CD4-positive, alpha-beta T cell (primary cell): ENCODE measurements at regions not wholly inside any gene's neighbourhood (a gene's known extent, or its start where the extent isn't known, plus 50 kb on each side); places are given as distances from the start of the nearest gene placed in this dataset.

Experiments used
- ATAC-seq: fragments of 200-7000 bp; cut with Tn5 transposase; one replicate; pipeline ENCODE4 v1.10.0; 2022; ENCODE audit warnings: mild to moderate bottlenecking; ENCODE audit not compliant: poor library complexity
- CTCF ChIA-PET: fragments of 350-600 bp; sonication (Branson Sonifier 250); formaldehyde crosslinking; loops from one replicate; lab custom pipeline; 2021; ENCODE audit warnings: antibody characterized with exemption, inconsistent platforms; lab: Charles Lee
- POLR2A ChIA-PET: fragments of 350-600 bp; sonication (Branson Sonifier 250); formaldehyde crosslinking; loops from one replicate; lab custom pipeline; 2021; ENCODE audit warnings: antibody characterized with exemption, inconsistent platforms; lab: Charles Lee
- DNase-seq, 14 experiments: peaks; one replicate each; pipeline ENCODE4 v3.0.0-alpha.2; 2013 to 2020; ENCODE audit warnings: mixed read lengths in 2 of 14
- H3K27ac ChIP-seq, 2 donors: one replicate each; pipeline versions ENCODE4 v1.5.1 to v1.7.0; 2013; ENCODE audit warnings: low read length in 2 of 2, low read depth in 1 of 2, mild to moderate bottlenecking in 1 of 2
- H3K27me3 ChIP-seq, 2 experiments: 1 replicate in 1 of 2; 2 replicates in 1 of 2; pipeline versions ENCODE4 v1.6.1 to v1.7.0; 2013; ENCODE audit warnings: low read length in 2 of 2, control low read depth in 1 of 2, mild to moderate bottlenecking in 1 of 2, moderate library complexity in 1 of 2; ENCODE audit not compliant: insufficient read depth in 2 of 2, control insufficient read depth in 1 of 2
- H3K36me3 ChIP-seq: one replicate; pipeline ENCODE4 v1.6.1; 2013; ENCODE audit warnings: low read length, control low read depth; ENCODE audit not compliant: insufficient read depth
- H3K4me1 ChIP-seq: one replicate; pipeline ENCODE4 v1.6.1; 2013; ENCODE audit warnings: low read length, control low read depth; ENCODE audit not compliant: insufficient read depth
- H3K4me3 ChIP-seq: one replicate; pipeline ENCODE4 v1.5.1; 2013; ENCODE audit warnings: mild to moderate bottlenecking, low read length, moderate library complexity
- H3K9me3 ChIP-seq, 2 experiments: 1 replicate in 1 of 2; 2 replicates in 1 of 2; pipeline versions ENCODE4 v1.6.1 to v1.7.0; 2013; ENCODE audit warnings: low read length in 2 of 2, mild to moderate bottlenecking in 2 of 2, control low read depth in 1 of 2, moderate library complexity in 1 of 2; ENCODE audit not compliant: control insufficient read depth in 1 of 2, insufficient read depth in 1 of 2
- H3K27ac Mint-ChIP-seq: one replicate; pipeline ENCODE4 v1.8.0; 2020; ENCODE audit warnings: mixed read lengths
- H3K27me3 Mint-ChIP-seq: one replicate; pipeline ENCODE4 v1.8.0; 2021; ENCODE audit warnings: mixed read lengths
- H3K36me3 Mint-ChIP-seq: one replicate; pipeline ENCODE4 v1.8.0; 2021; ENCODE audit warnings: low read depth, mixed read lengths
- H3K4me1 Mint-ChIP-seq: one replicate; pipeline ENCODE4 v1.8.0; 2021; ENCODE audit warnings: low read depth, mixed read lengths
- H3K4me3 Mint-ChIP-seq: one replicate; pipeline ENCODE4 v1.8.0; 2020; ENCODE audit warnings: mild to moderate bottlenecking, mixed read lengths
- H3K9me3 Mint-ChIP-seq: one replicate; pipeline ENCODE4 v1.8.0; 2020; ENCODE audit warnings: mixed read lengths
- intact Hi-C, 2 experiments: fragments of 100-400 bp; cut with DNase I in 1 of 2; cut with micrococcal nuclease in 1 of 2; formaldehyde crosslinking; loops; one replicate each; pipeline versions ENCODE4 v1.15.1 to v1.9.0; 2023 to 2025; cut with DNase I, micrococcal nuclease
- TF ChIP-seq, protein P1 (sequence below): fragments of 200-600 bp; IDR thresholded peaks from one replicate; pipeline ENCODE4 v1.8.0; 2022; ENCODE audit warnings: antibody characterized with exemption, mild to moderate bottlenecking

DNA sequence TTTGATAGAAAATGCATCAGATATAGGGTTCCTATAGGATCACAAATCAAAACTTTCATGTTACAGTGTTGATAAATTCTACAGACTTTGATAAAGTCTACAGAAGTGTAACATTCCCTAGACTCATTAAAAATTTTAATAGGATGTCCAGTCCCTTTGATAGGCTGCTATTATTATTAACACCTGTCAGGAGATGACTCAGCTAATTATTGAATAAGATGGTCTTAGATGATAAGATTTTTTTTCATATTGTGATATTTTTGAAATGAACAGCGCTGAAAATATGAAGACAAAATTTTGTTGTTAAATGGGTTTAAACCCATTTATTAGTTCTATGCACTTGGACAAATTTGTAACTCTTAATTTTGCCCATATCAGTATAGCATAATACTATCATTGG lies 356.8 kb upstream of the SLITRK1 start:
- DNase-seq = no peak
- Histone ChIP-seq H3K4me1 (no peaks in the 10 kb centered on the region), H3K9me3 (no peaks in the 10 kb centered on the region), H3K27me3 (no peaks in the 10 kb centered on the region), H3K36me3 (no peaks in the 10 kb centered on the region), H3K4me3 (no peak overlapping the region), H3K27ac (no peak overlapping the region)
- ChIA-PET POLR2A (no interaction called here), CTCF (no interaction called here)
- Mint-ChIP-seq H3K4me3 (no peak overlapping the region), H3K27me3 (no peaks in the 10 kb centered on the region), H3K4me1 (no peaks in the 10 kb centered on the region), H3K36me3 (no peaks in the 10 kb centered on the region), H3K27ac (no peak overlapping the region), H3K9me3 (no peaks in the 10 kb centered on the region)
- intact Hi-C loops = no loop called here
- TF ChIP-seq, protein P1, sequence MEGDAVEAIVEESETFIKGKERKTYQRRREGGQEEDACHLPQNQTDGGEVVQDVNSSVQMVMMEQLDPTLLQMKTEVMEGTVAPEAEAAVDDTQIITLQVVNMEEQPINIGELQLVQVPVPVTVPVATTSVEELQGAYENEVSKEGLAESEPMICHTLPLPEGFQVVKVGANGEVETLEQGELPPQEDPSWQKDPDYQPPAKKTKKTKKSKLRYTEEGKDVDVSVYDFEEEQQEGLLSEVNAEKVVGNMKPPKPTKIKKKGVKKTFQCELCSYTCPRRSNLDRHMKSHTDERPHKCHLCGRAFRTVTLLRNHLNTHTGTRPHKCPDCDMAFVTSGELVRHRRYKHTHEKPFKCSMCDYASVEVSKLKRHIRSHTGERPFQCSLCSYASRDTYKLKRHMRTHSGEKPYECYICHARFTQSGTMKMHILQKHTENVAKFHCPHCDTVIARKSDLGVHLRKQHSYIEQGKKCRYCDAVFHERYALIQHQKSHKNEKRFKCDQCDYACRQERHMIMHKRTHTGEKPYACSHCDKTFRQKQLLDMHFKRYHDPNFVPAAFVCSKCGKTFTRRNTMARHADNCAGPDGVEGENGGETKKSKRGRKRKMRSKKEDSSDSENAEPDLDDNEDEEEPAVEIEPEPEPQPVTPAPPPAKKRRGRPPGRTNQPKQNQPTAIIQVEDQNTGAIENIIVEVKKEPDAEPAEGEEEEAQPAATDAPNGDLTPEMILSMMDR = no peak
- no peak for ATAC-seq

- Histone ChIP-seq H3K36me3 (no peaks in the 10 kb centered on the region), H3K9me3 (no peaks in the 10 kb centered on the region), H3K27me3 (no peaks in the 10 kb centered on the region), H3K4me3 (no peak overlapping the region), H3K4me1 (no peaks in the 10 kb centered on the region), H3K27ac (no peak overlapping the region)
- CTCF ChIA-PET = no interaction called here
- intact Hi-C loops = no loop called here
- Mint-ChIP-seq H3K27me3 (no peaks in the 10 kb centered on the region), H3K9me3 (no peaks in the 10 kb centered on the region), H3K36me3 (no peaks in the 10 kb centered on the region), H3K27ac (no peak overlapping the region), H3K4me1 (no peaks in the 10 kb centered on the region), H3K4me3 (no peak overlapping the region)
- ATAC-seq = no peak
- DNase-seq = no peak
- POLR2A ChIA-PET = no interaction called here
- TF ChIP-seq, protein P1 = no peak
These were observed 356.1 kb upstream of the SLITRK1 start for GRCh38 chr13:84238381-84238780.

DNA sequence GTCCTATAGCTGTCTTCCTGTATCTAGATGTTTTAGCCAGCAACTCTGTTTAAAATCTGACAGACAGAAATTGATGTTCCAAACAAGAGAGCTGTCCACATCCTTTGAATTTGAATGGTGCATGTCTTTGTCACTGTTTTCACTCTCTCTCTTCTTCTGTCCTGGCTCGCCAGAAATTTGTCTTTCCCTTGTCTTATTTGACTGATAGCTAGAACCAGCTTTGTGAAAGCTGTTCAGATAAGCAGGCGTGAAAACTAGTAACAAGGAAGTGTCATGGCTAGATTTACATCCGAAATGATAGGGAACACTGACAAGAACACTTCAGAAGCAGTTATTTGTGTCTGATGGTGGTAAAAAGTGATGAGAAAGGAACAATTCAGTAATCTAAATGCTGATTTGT lies 354.9 kb upstream of the SLITRK1 start:
- intact Hi-C loops = no loop called here
- TF ChIP-seq, protein P1 = no peak
- Histone ChIP-seq H3K4me3 (no peak overlapping the region), H3K9me3 (no peaks in the 10 kb centered on the region), H3K27me3 (no peaks in the 10 kb centered on the region), H3K36me3 (no peaks in the 10 kb centered on the region), H3K27ac (no peak overlapping the region), H3K4me1 (no peaks in the 10 kb centered on the region)
- DNase-seq (no peak), ATAC-seq (no peak)
- Mint-ChIP-seq H3K4me3 (no peak overlapping the region), H3K9me3 (no peaks in the 10 kb centered on the region), H3K27ac (no peak overlapping the region), H3K4me1 (no peaks in the 10 kb centered on the region), H3K36me3 (no peaks in the 10 kb centered on the region), H3K27me3 (no peaks in the 10 kb centered on the region)
- POLR2A ChIA-PET = no interaction called here
- CTCF ChIA-PET = no interaction called here
